Uterus (tissue), 2 donors: ENCODE measurements at regions not wholly inside any gene's neighbourhood (a gene's known extent, or its start where the extent isn't known, plus 50 kb on each side); places are given as distances from the start of the nearest gene placed in this dataset.

Experiments used
- CTCF ChIP-seq, 4 experiments: fragments of 200-600 bp in 2 of 4; fragments of 450-650 bp in 2 of 4; sonication (generic) in 2 of 4; IDR thresholded peaks; one replicate each; pipeline ENCODE4 v1.5.1; 2016 to 2019; ENCODE audit warnings: antibody characterized with exemption in 4 of 4, mild to moderate bottlenecking in 2 of 4, moderate library complexity in 1 of 4
- POLR2A ChIP-seq, 2 donors: fragments of 450-650 bp; IDR thresholded peaks; one replicate each; pipeline ENCODE4 v1.6.1; 2016; ENCODE audit warnings: antibody characterized with exemption in 2 of 2, mild to moderate bottlenecking in 1 of 2, moderate library complexity in 1 of 2

- no peak for TF ChIP-seq CTCF (IDR thresholded peaks at IDR 0.05)
- no peak for TF ChIP-seq POLR2A (IDR thresholded peaks at IDR 0.05)
These were observed 58.1 kb upstream of the ST8SIA6 start for GRCh38 chr10:17512341-17513001.
